ENCODE measurements at regions not wholly inside any gene's neighbourhood (a gene's known extent, or its start where the extent isn't known, plus 50 kb on each side); places are given as distances from the start of the nearest gene placed in this dataset.

DNA sequence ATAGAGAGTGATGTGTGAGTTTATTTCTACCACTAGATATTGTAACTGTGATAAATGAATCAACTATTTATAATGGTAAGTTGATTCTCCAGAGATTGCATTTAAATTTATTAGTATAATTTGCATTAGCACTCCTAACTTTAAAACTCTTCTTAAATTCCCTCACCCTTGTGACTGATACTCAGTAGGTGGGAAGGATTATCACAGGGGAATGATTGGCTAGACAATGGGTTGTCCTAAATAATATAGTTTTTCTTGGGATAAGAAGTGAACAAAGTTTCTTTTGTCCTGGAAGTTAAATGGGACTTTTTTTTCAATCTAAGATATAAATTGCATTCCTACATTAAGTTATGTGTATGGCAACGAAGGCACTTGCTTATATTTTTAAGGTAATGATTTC, 169.2 kb upstream of the PITX2 start:
- TF ChIP-seq, protein P1, sequence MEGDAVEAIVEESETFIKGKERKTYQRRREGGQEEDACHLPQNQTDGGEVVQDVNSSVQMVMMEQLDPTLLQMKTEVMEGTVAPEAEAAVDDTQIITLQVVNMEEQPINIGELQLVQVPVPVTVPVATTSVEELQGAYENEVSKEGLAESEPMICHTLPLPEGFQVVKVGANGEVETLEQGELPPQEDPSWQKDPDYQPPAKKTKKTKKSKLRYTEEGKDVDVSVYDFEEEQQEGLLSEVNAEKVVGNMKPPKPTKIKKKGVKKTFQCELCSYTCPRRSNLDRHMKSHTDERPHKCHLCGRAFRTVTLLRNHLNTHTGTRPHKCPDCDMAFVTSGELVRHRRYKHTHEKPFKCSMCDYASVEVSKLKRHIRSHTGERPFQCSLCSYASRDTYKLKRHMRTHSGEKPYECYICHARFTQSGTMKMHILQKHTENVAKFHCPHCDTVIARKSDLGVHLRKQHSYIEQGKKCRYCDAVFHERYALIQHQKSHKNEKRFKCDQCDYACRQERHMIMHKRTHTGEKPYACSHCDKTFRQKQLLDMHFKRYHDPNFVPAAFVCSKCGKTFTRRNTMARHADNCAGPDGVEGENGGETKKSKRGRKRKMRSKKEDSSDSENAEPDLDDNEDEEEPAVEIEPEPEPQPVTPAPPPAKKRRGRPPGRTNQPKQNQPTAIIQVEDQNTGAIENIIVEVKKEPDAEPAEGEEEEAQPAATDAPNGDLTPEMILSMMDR (IDR thresholded peaks at IDR 0.05 in 2 of 3, conservative IDR thresholded peaks at IDR 0.05 in 1 of 3; ENCODE audit: insufficient read depth in 2 of 3, low read depth in 1 of 3, low read length in 3 of 3) = no peak
- TF ChIP-seq SP2 (IDR thresholded peaks at IDR 0.05; ENCODE audit: extremely low read depth, low read depth, low read length, poor library complexity, severe bottlenecking) (no peak), POLR2AphosphoS5 (IDR thresholded peaks at IDR 0.05; ENCODE audit: control insufficient read depth, insufficient read depth, low read depth, low read length) (no peak), CEBPB (tag; IDR thresholded peaks at IDR 0.05) (no peak), REST (IDR thresholded peaks at IDR 0.05; ENCODE audit: borderline replicate concordance) (no peak), REST (CRISPR knock-in tag; IDR thresholded peaks at IDR 0.05; ENCODE audit: low read depth) (no peak), ZNF589 (CRISPR knock-in tag; IDR thresholded peaks at IDR 0.05; ENCODE audit: low read depth) (no peak)
- TF ChIP-seq, protein P2, sequence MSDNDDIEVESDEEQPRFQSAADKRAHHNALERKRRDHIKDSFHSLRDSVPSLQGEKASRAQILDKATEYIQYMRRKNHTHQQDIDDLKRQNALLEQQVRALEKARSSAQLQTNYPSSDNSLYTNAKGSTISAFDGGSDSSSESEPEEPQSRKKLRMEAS (CRISPR knock-in tag; IDR thresholded peaks at IDR 0.05) = no peak
- TF ChIP-seq, protein P3, sequence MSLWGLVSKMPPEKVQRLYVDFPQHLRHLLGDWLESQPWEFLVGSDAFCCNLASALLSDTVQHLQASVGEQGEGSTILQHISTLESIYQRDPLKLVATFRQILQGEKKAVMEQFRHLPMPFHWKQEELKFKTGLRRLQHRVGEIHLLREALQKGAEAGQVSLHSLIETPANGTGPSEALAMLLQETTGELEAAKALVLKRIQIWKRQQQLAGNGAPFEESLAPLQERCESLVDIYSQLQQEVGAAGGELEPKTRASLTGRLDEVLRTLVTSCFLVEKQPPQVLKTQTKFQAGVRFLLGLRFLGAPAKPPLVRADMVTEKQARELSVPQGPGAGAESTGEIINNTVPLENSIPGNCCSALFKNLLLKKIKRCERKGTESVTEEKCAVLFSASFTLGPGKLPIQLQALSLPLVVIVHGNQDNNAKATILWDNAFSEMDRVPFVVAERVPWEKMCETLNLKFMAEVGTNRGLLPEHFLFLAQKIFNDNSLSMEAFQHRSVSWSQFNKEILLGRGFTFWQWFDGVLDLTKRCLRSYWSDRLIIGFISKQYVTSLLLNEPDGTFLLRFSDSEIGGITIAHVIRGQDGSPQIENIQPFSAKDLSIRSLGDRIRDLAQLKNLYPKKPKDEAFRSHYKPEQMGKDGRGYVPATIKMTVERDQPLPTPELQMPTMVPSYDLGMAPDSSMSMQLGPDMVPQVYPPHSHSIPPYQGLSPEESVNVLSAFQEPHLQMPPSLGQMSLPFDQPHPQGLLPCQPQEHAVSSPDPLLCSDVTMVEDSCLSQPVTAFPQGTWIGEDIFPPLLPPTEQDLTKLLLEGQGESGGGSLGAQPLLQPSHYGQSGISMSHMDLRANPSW (CRISPR knock-in tag; IDR thresholded peaks at IDR 0.05) = no peak
